ENCODE measurements at regions not wholly inside any gene's neighbourhood (a gene's known extent, or its start where the extent isn't known, plus 50 kb on each side); places are given as distances from the start of the nearest gene placed in this dataset.
"Not testable (repeated sequence)": the region's sequence is repeated elsewhere in the genome, so short reads cannot be mapped to it uniquely, and the experiment has no call there.

- H4K5ac ChIP-seq (ENCODE audit: low read depth, low read length); H3K9me1 ChIP-seq (ENCODE audit: insufficient read depth, low read length); H4K8ac ChIP-seq (ENCODE audit: low read depth in 2 of 2, low read length in 2 of 2); H2BK20ac ChIP-seq (ENCODE audit: low read depth, low read length); H2AFZ ChIP-seq (replicated peaks; ENCODE audit: low read length, poor library complexity); H3K9me3 ChIP-seq (ENCODE audit: control insufficient read depth, insufficient read depth, low read length); H2BK5ac ChIP-seq (ENCODE audit: low read depth, low read length, poor library complexity, severe bottlenecking); H3K4me2 ChIP-seq (ENCODE audit: low read depth, low read length); H2AK9ac ChIP-seq (replicated peaks; ENCODE audit: low read depth, low read length, poor library complexity); H3K14ac ChIP-seq (replicated peaks; ENCODE audit: low read depth, low read length); H3K56ac ChIP-seq (ENCODE audit: extremely low read depth, insufficient read depth, low read length); H3K36me3 ChIP-seq (ENCODE audit: control insufficient read depth, insufficient read depth, low read length); H2BK15ac ChIP-seq (ENCODE audit: low read depth, low read length); POLR2A ChIA-PET (ENCODE audit: unreplicated experiment); H3K23ac ChIP-seq (ENCODE audit: low read depth, low read length); CTCF ChIA-PET; H4K20me1 ChIP-seq (ENCODE audit: insufficient read depth, low read length); H3K4me3 ChIP-seq (ENCODE audit: insufficient read depth, low read depth, low read length); H3K18ac ChIP-seq (ENCODE audit: low read depth, low read length); H2AK5ac ChIP-seq (ENCODE audit: low read depth, low read length); intact Hi-C loops (cut with micrococcal nuclease); H3K79me1 ChIP-seq (ENCODE audit: low read depth in 1 of 2, low read length in 2 of 2); H3K9ac ChIP-seq (ENCODE audit: low read depth, low read length); H3K27ac ChIP-seq (ENCODE audit: insufficient read depth, low read length); ATAC-seq (ENCODE audit: low read depth); H3K4me1 ChIP-seq (ENCODE audit: control insufficient read depth, insufficient read depth, low read length); H3K4ac ChIP-seq (ENCODE audit: low read depth, low read length); BruUV-seq (replicated peaks); in situ Hi-C loops (cut with MboI; ENCODE audit: low sequenced_read_pairs); H2BK120ac ChIP-seq (ENCODE audit: low read depth, low read length); H4K91ac ChIP-seq (ENCODE audit: insufficient read depth, low read depth, low read length); dilution Hi-C loops (cut with HindIII; ENCODE audit: low sequenced_read_pairs, unreplicated experiment); H3K27me3 ChIP-seq (ENCODE audit: control insufficient read depth, insufficient read depth, low read length): not testable (repeated sequence)
- 27% methylated on average over 2 of the region's 8 CpGs; no CpG with 5 or more reads in 1 of the 2 experiments for WGBS, 2 experiments (ENCODE audit: extremely low coverage in 2 of 2, insufficient read length in 1 of 2)
- peak; percentile 36 for DNase-seq
Measured at GRCh38 chr3:72028726-72029125, 243.8 kb upstream of the PROK2 start.

GRCh38 chr3:72028307-72028706 lies 243.4 kb upstream of the PROK2 start:
- H3K27ac ChIP-seq (ENCODE audit: insufficient read depth, low read length); H3K9me3 ChIP-seq (ENCODE audit: control insufficient read depth, insufficient read depth, low read length); H4K8ac ChIP-seq (ENCODE audit: low read depth in 2 of 2, low read length in 2 of 2); H2AFZ ChIP-seq (replicated peaks; ENCODE audit: low read length, poor library complexity); DNase-seq; H3K14ac ChIP-seq (replicated peaks; ENCODE audit: low read depth, low read length); H3K4me3 ChIP-seq (ENCODE audit: insufficient read depth, low read depth, low read length); dilution Hi-C loops (cut with HindIII; ENCODE audit: low sequenced_read_pairs, unreplicated experiment); H3K4me2 ChIP-seq (ENCODE audit: low read depth, low read length); H3K56ac ChIP-seq (ENCODE audit: extremely low read depth, insufficient read depth, low read length); intact Hi-C loops (cut with micrococcal nuclease); H3K23ac ChIP-seq (ENCODE audit: low read depth, low read length); BruUV-seq (replicated peaks); H3K9me1 ChIP-seq (ENCODE audit: insufficient read depth, low read length); H3K36me3 ChIP-seq (ENCODE audit: control insufficient read depth, insufficient read depth, low read length); H4K91ac ChIP-seq (ENCODE audit: insufficient read depth, low read depth, low read length); H2AK5ac ChIP-seq (ENCODE audit: low read depth, low read length); H4K20me1 ChIP-seq (ENCODE audit: insufficient read depth, low read length); H3K79me1 ChIP-seq (ENCODE audit: low read depth in 1 of 2, low read length in 2 of 2); H2BK20ac ChIP-seq (ENCODE audit: low read depth, low read length); H4K5ac ChIP-seq (ENCODE audit: low read depth, low read length); H2BK120ac ChIP-seq (ENCODE audit: low read depth, low read length); in situ Hi-C loops (cut with MboI; ENCODE audit: low sequenced_read_pairs); H3K4ac ChIP-seq (ENCODE audit: low read depth, low read length); H2BK5ac ChIP-seq (ENCODE audit: low read depth, low read length, poor library complexity, severe bottlenecking); H2BK15ac ChIP-seq (ENCODE audit: low read depth, low read length); POLR2A ChIA-PET (ENCODE audit: unreplicated experiment); H3K27me3 ChIP-seq (ENCODE audit: control insufficient read depth, insufficient read depth, low read length); CTCF ChIA-PET; H2AK9ac ChIP-seq (replicated peaks; ENCODE audit: low read depth, low read length, poor library complexity); ATAC-seq (ENCODE audit: low read depth); H3K9ac ChIP-seq (ENCODE audit: low read depth, low read length); H3K4me1 ChIP-seq (ENCODE audit: control insufficient read depth, insufficient read depth, low read length); H3K18ac ChIP-seq (ENCODE audit: low read depth, low read length): not testable (repeated sequence)
- 100% methylated on average over 1 of the region's 8 CpGs; no CpG with 5 or more reads in 1 of the 2 experiments for WGBS, 2 experiments (ENCODE audit: extremely low coverage in 2 of 2, insufficient read length in 1 of 2)

All from IMR-90 (cell line).